Activated CD4-positive, alpha-beta memory T cell treated with anti-CD3 and anti-CD28 coated beads, Interleukin-2, amount 10 ng/mL, durations not matched to agents 7 days and 5 days (primary cell): ENCODE measurements at regions not wholly inside any gene's neighbourhood (a gene's known extent, or its start where the extent isn't known, plus 50 kb on each side); places are given as distances from the start of the nearest gene placed in this dataset.

Source experiments
- CTCF ChIA-PET: fragments of 350-600 bp; sonication (Branson Sonifier 250); formaldehyde crosslinking; loops from one replicate; lab custom pipeline; 2021; ENCODE audit warnings: antibody characterized with exemption, inconsistent platforms; lab: Charles Lee
- POLR2A ChIA-PET: fragments of 350-600 bp; sonication (Branson Sonifier 250); formaldehyde crosslinking; loops from one replicate; lab custom pipeline; 2021; ENCODE audit warnings: antibody characterized with exemption; lab: Charles Lee
- DNase-seq: peaks from one replicate; pipeline ENCODE4 v3.0.0-alpha.2; 2020
- H3K27ac Mint-ChIP-seq: one replicate; pipeline ENCODE4 v1.8.0; 2021; ENCODE audit warnings: mild to moderate bottlenecking, mixed read lengths
- H3K27me3 Mint-ChIP-seq: one replicate; pipeline ENCODE4 v1.8.0; 2021; ENCODE audit warnings: mixed read lengths
- H3K36me3 Mint-ChIP-seq: one replicate; pipeline ENCODE4 v1.8.0; 2021; ENCODE audit warnings: low read depth, mixed read lengths
- H3K4me1 Mint-ChIP-seq: one replicate; pipeline ENCODE4 v1.8.0; 2021; ENCODE audit warnings: mixed read lengths
- H3K4me3 Mint-ChIP-seq: one replicate; pipeline ENCODE4 v1.8.0; 2021; ENCODE audit warnings: mild to moderate bottlenecking, mixed read lengths
- H3K9me3 Mint-ChIP-seq: one replicate; pipeline ENCODE4 v1.8.0; 2021; ENCODE audit warnings: mixed read lengths

DNA sequence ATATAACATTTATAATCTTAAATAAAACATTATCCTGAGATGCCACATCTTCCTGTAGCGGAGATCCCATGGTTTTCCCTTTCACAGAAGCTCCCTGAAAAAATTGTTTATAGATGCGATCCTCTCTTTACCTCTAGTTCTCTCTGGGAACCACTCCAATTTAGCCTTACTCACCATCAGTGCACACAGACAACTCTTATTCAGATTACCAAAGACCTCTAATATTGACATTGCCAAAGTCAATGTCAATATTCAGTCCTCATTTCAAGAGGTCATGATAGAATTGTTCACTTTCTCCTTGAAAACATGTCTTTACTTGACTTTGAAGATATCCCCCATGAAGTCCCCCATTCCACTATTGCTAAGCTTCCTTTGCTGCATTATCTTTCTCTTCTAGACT is 248.8 kb downstream of the CTH start:
- H3K4me3 Mint-ChIP-seq, result no peak overlapping the region
- no peaks in the 10 kb centered on the region for H3K27me3 Mint-ChIP-seq
- ChIA-PET CTCF (no interaction called here), POLR2A (no interaction called here)
- H3K4me1 Mint-ChIP-seq, result no peaks in the 10 kb centered on the region
- DNase-seq, result no peak
- H3K9me3 Mint-ChIP-seq, result no peaks in the 10 kb centered on the region
- no peak overlapping the region for H3K27ac Mint-ChIP-seq
- no peaks in the 10 kb centered on the region for H3K36me3 Mint-ChIP-seq

DNA sequence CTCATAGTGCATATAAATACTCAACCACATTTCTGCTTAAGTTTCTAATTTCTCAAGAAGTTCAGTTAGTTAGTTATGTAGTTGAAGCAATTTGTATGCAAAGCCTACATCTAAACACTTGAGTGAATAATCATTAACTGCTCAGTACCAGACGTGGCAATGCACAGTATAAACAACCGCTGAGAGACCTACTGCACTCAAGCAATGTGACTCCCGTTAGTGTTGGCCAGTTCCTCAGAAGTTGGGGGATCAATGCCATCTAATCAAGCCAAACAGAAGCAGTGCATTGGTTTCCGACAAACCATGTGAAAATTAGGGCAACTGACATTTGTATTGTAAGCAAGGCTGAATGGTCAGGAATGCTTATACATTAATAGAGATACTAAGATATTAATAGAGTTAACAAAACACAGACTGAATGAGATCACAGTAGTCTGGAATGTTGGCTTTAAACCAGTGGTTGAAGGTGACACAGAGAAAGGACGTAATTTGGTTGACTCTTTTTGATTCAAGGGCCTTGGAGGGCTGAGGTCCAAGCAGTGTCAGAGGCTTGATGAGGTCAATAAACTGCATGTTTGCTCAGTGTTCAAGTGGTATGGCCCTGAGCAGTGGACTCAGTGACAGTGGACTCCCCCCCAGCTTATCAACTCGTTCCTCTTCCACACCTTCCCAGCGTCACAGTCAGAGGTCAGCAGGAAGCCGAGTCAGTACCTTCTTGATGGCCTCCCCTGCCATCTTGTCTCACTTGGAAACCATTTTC is 255.5 kb downstream of the CTH start:
- Mint-ChIP-seq H3K27ac (no peak overlapping the region), H3K27me3 (no peaks in the 10 kb centered on the region), H3K36me3 (no peaks in the 10 kb centered on the region), H3K9me3 (no peaks in the 10 kb centered on the region), H3K4me1 (no peaks in the 10 kb centered on the region), H3K4me3 (no peak overlapping the region)
- ChIA-PET CTCF (no interaction called here), POLR2A (no interaction called here)
- no peak for DNase-seq

DNA sequence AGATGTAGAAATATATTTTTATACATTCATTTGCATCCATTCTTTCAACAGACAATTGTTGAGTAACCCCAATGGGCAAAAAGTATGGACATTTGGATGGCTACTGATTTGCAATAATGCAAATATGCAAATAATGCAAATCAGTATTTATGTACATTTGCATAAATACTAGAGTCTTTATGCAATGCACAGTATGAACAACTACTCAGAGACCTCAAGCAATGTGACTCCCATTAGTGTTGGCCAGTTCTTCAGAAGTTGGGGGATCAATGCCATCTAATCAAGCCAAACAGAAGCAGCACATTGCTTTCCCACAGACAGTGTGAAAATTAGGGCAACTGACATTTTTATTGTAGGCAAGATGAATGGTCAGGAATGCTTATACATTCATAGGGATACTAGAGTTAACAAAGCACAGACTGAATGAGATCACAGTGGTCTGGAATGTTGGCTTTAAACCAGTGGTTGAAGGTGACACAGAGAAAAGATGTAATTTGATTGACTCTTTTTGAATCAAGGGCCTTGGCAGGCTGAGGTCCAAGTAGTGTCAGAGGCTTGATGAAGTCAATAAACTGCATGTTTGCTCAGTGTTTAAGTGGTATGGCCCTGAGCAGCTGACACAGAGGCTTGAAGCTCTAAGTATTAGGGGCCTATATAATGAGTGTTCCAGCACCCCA is 256.6 kb downstream of the CTH start:
- Mint-ChIP-seq H3K4me3 (no peak overlapping the region), H3K27me3 (no peaks in the 10 kb centered on the region), H3K4me1 (no peaks in the 10 kb centered on the region), H3K36me3 (no peaks in the 10 kb centered on the region), H3K9me3 (no peaks in the 10 kb centered on the region), H3K27ac (no peak overlapping the region)
- POLR2A ChIA-PET, result no interaction called here
- CTCF ChIA-PET, result no interaction called here
- no peak for DNase-seq

DNA sequence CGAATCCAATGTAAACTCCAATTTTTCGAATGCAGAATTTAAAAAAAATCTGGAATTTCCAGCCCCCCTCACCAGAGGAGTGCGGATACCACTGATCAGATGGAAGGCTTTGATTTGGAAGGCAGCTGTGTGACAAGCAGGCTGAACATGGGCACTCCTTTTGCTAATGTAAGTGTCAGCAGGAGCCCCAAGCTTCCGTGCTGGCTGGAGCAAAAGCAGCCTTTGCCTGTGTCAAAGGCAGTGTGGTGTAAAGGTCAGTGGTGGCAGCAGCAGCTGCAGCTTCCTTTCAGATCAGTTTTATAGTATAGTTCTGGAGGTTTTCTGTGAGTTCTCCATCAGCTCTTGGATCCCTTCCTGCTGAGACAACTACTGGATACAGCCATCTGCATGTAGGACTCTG is 259.9 kb downstream of the CTH start:
- CTCF ChIA-PET, result no interaction called here
- no peak for DNase-seq
- Mint-ChIP-seq H3K27ac (no peak overlapping the region), H3K36me3 (no peaks in the 10 kb centered on the region), H3K9me3 (no peaks in the 10 kb centered on the region), H3K27me3 (no peaks in the 10 kb centered on the region), H3K4me3 (no peak overlapping the region), H3K4me1 (peaks cover 2% of the 10 kb centered on the region)
- POLR2A ChIA-PET, result no interaction called here

DNA sequence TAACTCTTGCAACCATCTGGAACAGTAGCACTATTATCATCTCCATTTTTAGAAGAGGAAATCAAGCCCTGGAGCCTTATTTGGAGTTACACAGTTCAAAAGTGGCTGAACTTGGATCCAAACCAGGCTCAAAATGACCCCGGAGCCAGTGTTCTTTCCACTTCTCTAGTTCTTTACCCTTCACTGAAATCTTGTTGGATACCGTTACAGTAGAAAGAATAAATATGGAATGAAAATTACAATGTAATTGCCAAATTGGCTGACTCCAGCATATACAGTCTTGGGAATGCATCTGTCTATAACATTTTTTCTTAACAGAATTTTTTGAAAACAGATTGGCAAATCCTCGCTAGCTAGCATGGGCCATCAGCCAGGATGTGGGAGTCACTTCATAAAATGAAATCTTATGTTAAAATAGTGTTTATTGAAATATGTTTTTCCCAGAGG is 261.4 kb downstream of the CTH start:
- H3K9me3 Mint-ChIP-seq, result no peaks in the 10 kb centered on the region
- no peak overlapping the region for H3K27ac Mint-ChIP-seq
- peaks cover 2% of the 10 kb centered on the region for H3K4me1 Mint-ChIP-seq
- H3K27me3 Mint-ChIP-seq, result no peaks in the 10 kb centered on the region
- no peaks in the 10 kb centered on the region for H3K36me3 Mint-ChIP-seq
- ChIA-PET POLR2A (no interaction called here), CTCF (no interaction called here)
- H3K4me3 Mint-ChIP-seq, result no peak overlapping the region
- DNase-seq, result no peak

DNA sequence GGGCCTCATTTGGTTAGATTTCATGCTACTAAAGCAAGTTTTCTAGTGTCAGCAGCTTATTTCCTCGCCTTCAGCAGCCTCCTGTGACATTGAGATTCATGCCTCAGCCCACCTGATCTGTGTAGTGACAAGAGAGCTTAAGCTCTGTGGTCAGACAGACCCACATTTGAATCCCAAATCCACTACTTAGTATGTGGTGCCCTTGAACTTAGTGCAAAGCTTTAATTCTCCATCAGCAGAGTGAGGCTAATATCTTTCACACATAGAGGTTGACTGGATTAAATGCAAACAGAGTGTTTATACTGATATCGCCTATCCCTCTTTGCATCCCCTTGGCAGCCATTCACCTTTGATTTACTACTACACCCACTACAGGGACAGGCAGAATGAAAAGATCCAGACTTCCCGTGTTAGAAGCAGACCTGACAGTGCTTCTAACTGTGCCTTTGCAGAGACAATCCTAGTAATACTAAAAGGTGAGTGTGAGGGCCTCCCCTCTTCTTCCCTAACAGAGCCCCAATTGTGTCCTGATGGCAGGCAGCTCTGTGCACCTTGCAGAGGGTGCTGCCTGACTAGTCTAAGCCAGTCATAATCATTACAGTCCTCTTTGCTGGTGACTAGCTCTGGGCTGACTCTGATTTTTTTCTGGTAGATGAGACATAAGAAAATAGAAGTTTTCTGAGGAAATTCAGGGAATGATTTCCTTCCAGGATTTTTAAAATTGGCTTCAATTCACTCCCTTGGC is 264.0 kb downstream of the CTH start:
- peaks cover 2% of the 10 kb centered on the region for H3K4me1 Mint-ChIP-seq
- H3K4me3 Mint-ChIP-seq, result no peak overlapping the region
- H3K9me3 Mint-ChIP-seq, result no peaks in the 10 kb centered on the region
- DNase-seq, result no peak
- H3K27ac Mint-ChIP-seq, result no peak overlapping the region
- H3K36me3 Mint-ChIP-seq, result no peaks in the 10 kb centered on the region
- no peaks in the 10 kb centered on the region for H3K27me3 Mint-ChIP-seq
- ChIA-PET CTCF (no interaction called here), POLR2A (no interaction called here)

DNA sequence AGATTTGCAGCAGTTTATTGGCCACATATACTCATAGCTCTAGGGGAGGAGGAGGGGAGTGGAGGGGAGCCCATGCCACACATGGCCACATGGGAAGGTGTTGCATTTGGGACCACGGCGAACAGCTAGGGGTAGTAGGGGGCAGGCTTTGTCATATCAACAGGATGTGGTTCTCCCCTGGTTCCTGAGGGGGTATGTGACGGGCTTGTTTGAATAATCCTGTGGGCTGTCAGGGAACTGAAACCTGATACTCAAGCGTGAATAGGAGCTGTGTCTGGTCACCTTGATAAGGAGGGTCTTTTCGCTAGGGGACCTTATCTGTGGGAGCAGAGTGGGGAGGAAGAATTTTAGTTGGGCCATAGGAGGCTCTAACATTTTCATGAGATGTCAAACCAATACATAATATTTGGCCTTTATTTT is 264.7 kb downstream of the CTH start:
- ChIA-PET POLR2A (no interaction called here), CTCF (no interaction called here)
- DNase-seq, result no peak
- H3K9me3 Mint-ChIP-seq, result no peaks in the 10 kb centered on the region
- H3K36me3 Mint-ChIP-seq, result no peaks in the 10 kb centered on the region
- H3K4me1 Mint-ChIP-seq, result peaks cover 2% of the 10 kb centered on the region
- no peak overlapping the region for H3K27ac Mint-ChIP-seq
- no peak overlapping the region for H3K4me3 Mint-ChIP-seq
- no peaks in the 10 kb centered on the region for H3K27me3 Mint-ChIP-seq

DNA sequence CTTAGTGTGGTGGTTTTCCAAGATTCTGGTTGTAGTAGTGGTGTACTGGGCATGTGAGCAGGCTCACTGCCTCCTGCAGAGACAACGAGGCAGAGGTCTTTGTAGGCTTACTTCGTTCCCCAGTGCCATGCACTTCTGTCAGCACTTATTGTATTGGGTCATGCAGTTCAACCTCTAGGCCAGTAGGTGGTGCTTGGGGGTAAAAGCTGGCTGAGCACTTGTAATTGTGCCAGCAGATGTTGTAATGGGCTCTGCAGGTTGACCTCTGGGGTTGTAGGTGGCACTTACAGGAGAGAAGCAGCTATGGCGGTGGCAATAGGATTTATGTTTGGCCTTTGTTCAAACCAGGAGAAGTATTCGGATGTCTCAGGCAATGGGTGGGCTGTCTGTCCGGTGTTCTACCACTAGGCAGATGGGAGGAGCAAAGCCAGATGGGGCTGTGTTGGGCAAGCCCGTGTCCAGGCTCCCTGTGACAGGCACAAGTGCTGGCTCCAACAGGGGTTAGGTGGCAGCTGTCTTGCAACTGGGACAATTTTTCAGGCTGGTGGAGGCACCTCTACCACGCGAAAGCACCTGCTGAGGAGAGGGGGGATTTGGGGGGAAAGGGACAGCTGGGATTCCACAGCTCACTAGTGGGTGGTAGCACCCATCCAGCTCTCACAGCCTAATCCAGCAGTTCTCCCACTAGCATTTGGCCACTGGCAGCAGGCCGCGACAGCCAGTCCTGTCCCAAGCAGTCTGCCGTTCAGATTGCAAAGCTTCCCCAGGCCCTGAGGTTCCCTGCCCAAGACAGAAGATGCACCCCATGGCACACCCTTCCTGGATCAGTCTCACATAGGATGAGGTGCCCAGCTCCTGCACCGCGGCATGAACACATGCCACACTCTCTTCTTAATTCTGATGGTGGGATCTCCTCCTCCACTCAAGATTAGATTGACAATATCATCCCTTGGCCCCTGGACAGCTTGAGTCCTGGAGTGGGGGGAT is 274.5 kb downstream of the CTH start:
- ChIA-PET POLR2A (no interaction called here), CTCF (interaction anchor here (0.9 to 2.8 kb wide), 4 partner anchors 21 to 365 kb away, joined by 3 to 14 read pairs (median 3); no protein-coding TSS in a partner anchor)
- DNase-seq, result peak; percentile 54
- Mint-ChIP-seq H3K4me3 (no peak overlapping the region), H3K27ac (no peak overlapping the region), H3K9me3 (no peaks in the 10 kb centered on the region), H3K27me3 (peaks cover 6% of the 10 kb centered on the region), H3K4me1 (no peaks in the 10 kb centered on the region), H3K36me3 (no peaks in the 10 kb centered on the region)

DNA sequence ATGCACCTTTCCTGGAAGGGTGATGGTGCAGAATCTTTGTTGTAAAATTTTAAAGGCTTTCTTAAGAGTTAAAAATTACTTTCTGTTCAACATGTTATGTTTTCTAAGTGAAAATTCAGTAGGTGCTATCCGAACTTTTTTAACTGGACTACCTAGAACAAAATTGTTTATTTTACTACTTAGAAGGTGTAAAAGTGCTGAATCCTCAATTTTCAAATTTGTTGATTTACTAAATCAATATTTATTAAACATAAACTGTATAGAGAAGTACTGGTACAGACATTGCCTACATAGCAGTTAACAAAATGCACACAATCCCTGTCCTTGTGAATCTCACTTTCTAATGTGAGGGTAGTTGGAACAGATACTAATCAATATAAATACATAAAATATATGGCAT is 277.5 kb downstream of the CTH start:
- ChIA-PET POLR2A (no interaction called here), CTCF (no interaction called here)
- no peak overlapping the region for H3K4me3 Mint-ChIP-seq
- H3K9me3 Mint-ChIP-seq, result no peaks in the 10 kb centered on the region
- H3K36me3 Mint-ChIP-seq, result no peaks in the 10 kb centered on the region
- no peak overlapping the region for H3K27ac Mint-ChIP-seq
- peaks cover 8% of the 10 kb centered on the region for H3K27me3 Mint-ChIP-seq
- DNase-seq, result no peak
- no peaks in the 10 kb centered on the region for H3K4me1 Mint-ChIP-seq

DNA sequence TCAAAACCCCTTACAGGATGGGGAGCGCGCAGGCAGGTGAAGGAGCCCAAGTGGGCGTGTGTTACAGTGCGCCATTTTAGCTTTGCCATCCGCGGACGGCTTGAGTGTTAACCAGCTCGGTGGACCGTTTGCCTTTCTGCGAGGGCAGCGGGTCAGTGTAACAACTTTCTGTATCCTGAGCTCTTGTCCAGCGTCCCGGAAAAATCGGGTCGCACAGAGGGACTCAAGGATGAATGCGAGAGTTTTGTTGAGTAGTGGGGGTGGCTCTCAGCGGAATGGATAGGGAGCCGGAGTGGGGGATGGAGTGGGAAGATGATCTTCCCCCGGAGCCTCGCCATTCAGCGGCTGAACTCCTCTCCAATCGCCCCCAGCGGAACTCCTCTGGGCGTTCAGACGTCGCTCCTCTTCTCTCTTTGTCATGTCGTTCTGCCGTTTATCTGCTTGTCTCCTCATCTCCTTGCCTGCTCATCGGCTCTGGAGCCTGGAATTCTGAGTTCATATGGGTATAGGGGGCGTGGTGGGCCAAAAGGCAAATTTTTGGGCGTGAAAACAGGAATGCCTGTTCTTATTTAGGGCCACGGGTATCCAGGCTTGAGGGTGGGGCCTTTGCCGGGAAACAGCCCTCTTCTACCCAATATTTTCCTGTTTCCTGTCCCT is 295.4 kb downstream of the CTH start:
- no peak overlapping the region for H3K4me3 Mint-ChIP-seq
- no peaks in the 10 kb centered on the region for H3K27me3 Mint-ChIP-seq
- no peaks in the 10 kb centered on the region for H3K9me3 Mint-ChIP-seq
- no peaks in the 10 kb centered on the region for H3K4me1 Mint-ChIP-seq
- no peaks in the 10 kb centered on the region for H3K36me3 Mint-ChIP-seq
- no peak overlapping the region for H3K27ac Mint-ChIP-seq
- CTCF ChIA-PET, result no interaction called here
- POLR2A ChIA-PET, result no interaction called here
- no peak for DNase-seq

DNA sequence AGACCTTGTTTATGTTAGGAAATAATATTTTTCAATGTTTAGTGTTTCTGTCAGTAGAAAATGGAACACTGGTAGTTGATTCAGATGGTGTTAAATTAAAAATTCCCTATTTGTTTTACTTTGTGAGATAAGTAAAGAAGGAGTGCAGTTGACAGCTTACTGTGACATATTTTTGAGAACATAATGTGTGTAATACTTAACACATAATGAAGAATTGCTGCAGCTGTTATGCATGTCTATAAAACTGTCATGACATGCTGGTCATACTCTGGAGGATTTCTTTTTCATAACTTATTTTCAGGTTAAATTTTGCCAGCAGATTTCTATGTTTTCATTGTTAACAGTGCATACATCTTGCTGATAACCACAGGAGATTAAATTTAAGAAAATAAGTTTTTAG is 296.1 kb downstream of the CTH start:
- H3K9me3 Mint-ChIP-seq, result no peaks in the 10 kb centered on the region
- no peaks in the 10 kb centered on the region for H3K4me1 Mint-ChIP-seq
- ChIA-PET POLR2A (no interaction called here), CTCF (no interaction called here)
- no peak overlapping the region for H3K27ac Mint-ChIP-seq
- no peaks in the 10 kb centered on the region for H3K27me3 Mint-ChIP-seq
- DNase-seq, result no peak
- no peaks in the 10 kb centered on the region for H3K36me3 Mint-ChIP-seq
- H3K4me3 Mint-ChIP-seq, result no peak overlapping the region

DNA sequence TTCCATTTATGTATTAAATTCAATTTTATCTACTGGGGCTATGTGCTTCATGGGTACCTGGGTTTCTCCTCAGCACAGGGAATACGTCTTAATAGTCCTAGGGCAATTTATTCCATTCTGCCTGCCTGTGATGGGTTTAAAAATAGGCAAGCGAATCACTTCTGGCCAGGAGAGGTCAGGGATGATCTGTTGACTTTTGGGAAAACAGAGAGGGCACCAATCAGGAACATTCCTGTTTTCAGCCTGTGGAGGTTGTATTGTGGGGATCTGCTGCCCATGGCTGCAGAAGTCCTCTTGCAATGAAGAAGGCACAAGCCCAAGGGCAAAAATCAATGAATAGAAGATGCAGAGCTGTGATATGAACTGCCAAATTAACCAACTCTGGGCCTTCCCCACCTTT is 303.1 kb downstream of the CTH start:
- H3K27ac Mint-ChIP-seq, result no peak overlapping the region
- no peak for DNase-seq
- peaks cover 2% of the 10 kb centered on the region for H3K9me3 Mint-ChIP-seq
- H3K4me3 Mint-ChIP-seq, result no peak overlapping the region
- H3K36me3 Mint-ChIP-seq, result no peaks in the 10 kb centered on the region
- ChIA-PET CTCF (no interaction called here), POLR2A (no interaction called here)
- H3K4me1 Mint-ChIP-seq, result no peaks in the 10 kb centered on the region
- H3K27me3 Mint-ChIP-seq, result no peaks in the 10 kb centered on the region
